GM12865 (cell line): ENCODE measurements at regions not wholly inside any gene's neighbourhood (a gene's known extent, or its start where the extent isn't known, plus 50 kb on each side); places are given as distances from the start of the nearest gene placed in this dataset.

Source experiments
- DNase-seq: peaks from one replicate; pipeline ENCODE4 v3.0.0; 2010; ENCODE audit warnings: low read depth
- H3K4me3 ChIP-seq: 2 replicates; pipeline ENCODE4 v1.5.1; 2011; ENCODE audit warnings: mild to moderate bottlenecking, low read depth, low read length, control low read depth
- TF ChIP-seq, protein P1 (sequence below): IDR thresholded peaks from 2 replicates; pipeline ENCODE4 v1.5.1; 2011; ENCODE audit warnings: low read length, control low read depth, low read depth, inconsistent platforms; ENCODE audit not compliant: insufficient read depth; ENCODE audit errors: missing control alignments

DNA sequence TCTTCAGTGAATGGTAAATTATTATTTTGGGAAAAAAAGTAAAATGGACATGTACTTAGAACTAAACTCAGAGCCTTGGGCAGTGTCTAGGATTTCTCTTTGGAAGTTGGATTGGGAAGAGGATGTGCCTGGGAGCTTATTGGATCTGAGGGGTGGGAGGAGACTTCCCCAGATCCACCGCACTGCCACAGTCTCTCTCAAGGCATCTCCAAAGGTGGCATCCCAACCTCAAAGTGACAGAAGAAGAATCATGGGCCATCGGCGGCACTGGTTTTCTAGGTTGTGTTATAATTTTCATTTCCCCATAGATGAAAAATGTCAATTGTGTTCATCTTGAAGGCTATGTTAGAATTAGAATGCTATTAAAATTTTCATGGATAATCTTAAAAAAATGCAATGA, 66.8 kb upstream of the CD93 start:
- H3K4me3 ChIP-seq: no peak overlapping the region
- DNase-seq: no peak
- TF ChIP-seq, protein P1, sequence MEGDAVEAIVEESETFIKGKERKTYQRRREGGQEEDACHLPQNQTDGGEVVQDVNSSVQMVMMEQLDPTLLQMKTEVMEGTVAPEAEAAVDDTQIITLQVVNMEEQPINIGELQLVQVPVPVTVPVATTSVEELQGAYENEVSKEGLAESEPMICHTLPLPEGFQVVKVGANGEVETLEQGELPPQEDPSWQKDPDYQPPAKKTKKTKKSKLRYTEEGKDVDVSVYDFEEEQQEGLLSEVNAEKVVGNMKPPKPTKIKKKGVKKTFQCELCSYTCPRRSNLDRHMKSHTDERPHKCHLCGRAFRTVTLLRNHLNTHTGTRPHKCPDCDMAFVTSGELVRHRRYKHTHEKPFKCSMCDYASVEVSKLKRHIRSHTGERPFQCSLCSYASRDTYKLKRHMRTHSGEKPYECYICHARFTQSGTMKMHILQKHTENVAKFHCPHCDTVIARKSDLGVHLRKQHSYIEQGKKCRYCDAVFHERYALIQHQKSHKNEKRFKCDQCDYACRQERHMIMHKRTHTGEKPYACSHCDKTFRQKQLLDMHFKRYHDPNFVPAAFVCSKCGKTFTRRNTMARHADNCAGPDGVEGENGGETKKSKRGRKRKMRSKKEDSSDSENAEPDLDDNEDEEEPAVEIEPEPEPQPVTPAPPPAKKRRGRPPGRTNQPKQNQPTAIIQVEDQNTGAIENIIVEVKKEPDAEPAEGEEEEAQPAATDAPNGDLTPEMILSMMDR: no peak

DNA sequence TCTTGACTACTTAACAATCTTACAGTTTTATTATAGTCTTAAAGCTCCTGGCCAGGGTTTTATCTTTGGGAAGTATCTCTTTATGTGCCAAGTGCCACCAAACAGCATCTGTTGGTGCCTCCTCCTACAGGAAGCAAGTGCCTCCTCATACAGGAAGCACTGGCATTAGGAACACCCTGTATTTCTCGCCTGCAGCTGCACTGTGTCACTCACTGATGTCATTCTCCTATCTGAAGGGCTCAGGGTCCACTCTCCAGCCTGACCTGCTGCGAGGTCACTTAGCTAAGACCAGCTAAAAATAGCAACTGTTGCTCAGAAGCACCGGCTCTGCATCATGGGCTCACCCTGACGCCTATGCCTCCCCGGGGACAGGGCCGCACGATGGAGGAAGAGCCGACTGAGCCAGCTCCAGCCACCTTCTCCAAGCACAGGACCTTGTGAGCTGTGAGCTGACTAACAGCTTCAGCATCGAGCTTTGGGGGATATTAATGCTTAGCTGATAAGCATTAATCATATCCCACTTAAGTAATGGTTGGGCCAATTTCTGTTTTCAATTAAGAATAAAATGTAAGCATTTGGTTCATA, 66.3 kb upstream of the CD93 start:
- DNase-seq: no peak
- TF ChIP-seq, protein P1: no peak
- no peak overlapping the region for H3K4me3 ChIP-seq

DNA sequence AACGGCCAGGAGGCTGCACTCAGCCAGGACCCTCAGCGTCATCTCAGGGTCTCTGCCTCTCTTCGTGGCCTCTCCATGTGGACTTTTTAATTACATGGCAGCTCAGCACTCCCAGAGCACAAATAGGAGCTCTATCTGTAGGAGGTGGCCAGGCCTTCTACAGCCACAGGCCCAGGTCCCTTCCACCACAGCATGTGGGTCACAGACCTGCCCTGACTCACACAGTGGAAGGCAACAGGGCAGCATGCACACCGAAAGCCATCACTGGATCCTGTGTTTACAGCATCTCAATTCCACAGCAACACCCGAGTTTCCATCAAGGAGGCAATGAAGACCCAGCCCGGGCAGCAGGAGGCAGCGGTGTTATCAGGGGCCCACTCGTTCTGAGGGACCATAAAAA, 65.8 kb upstream of the CD93 start:
- TF ChIP-seq, protein P1: no peak
- no peak for DNase-seq
- H3K4me3 ChIP-seq: no peak overlapping the region

DNA sequence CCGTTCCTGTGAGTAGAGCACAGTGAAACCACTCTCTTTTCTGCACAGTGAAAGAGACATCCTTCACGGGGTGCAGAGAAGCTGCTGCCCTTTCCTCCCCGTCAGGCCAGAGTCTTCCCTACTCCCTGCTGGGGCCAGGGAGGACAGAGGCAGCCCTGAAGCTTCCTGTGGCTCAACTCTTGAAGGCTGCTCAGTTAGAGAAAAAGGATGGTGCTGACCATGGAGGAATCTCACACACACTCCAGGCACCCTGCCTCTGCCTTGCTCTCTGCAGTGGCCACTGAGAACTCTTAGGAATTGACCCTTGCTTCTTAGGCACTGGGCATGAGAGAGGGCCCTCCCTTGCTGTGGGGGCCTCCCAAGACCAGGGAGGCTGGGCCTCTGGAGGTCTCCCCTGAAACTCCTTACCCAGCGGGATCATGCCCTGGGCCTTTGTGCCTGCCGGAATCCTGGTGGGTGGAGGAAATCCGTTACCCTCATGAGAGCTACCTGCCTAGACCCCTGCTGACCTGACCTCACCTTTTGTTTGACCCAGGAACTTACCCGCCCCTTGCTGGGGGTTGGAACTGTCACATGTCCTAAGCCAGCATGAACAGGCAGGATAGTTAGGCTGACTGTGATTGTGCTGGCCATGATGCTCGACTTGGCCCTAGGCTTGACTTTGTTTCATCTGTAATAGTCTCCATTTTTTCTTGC, 65.0 kb upstream of the CD93 start:
- TF ChIP-seq, protein P1: no peak
- no peak for DNase-seq
- no peak overlapping the region for H3K4me3 ChIP-seq

DNA sequence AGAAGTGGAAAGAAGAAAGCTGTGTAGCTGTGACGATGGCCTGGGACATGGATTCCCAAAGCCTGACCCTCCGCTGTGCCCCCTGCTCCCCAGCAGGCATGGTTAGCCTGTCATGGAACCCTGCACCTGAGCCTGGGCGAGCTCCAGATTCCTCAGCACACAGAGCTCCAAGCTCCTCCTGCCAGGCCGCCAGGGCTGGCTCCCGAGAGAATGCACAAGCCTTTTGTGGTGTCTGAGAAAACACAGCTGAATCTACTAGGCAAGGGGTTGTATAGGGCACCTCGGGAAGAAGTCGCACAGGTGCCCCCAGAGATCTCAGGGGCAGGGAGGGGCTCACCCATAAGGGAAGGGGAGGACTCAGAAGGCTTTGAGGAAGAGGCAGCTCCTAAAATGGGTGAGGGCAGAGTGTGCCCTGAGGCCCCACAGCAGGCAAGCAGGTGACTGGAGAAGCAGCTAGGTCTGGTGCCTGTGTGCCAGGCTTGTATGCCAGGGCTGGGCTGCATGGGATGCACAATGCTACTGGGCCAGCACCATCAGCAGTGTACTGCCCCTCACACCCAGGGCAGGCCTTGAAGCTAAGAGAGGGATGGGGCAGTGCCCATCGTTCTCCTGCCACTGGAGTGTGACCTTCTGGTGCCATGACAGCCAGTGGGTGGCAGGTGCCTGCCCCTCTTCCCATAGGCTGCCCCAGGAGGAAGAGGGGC, 64.3 kb upstream of the CD93 start:
- DNase-seq: no peak
- TF ChIP-seq, protein P1: no peak
- H3K4me3 ChIP-seq: no peak overlapping the region

DNA sequence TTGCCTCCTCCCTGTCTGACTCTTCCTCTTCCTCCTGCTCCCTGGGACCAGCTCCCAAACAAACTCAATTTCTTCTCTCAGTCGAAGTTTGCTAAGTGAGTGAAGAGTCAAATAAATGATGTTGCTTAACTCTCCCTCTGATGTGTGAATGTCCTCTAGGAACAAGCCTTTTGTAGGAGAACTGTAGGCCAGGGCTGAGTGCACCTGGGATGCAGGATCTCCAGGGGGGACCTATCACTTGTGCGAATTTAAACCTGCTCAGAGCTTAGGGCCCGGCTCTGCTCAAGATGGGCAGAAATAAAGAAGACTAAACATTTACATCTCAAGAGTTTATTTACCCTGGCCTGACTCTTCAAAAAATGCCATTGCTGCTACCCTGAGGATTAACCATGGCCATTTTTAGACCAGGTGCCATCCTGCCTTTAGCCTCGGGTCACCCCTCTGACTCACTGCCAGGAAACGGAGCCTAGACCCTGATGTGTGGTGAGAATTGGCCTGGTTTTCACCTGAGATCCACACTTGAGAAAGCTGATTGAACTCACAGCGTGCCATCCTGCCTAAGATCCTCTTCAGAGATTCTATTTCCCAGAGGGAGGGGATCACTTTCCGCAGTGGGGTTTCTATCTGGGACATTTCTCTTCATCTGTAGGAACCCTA, 63.6 kb upstream of the CD93 start:
- TF ChIP-seq, protein P1: no peak
- DNase-seq: no peak
- H3K4me3 ChIP-seq: no peak overlapping the region
